ENCODE measurements at regions not wholly inside any gene's neighbourhood (a gene's known extent, or its start where the extent isn't known, plus 50 kb on each side); places are given as distances from the start of the nearest gene placed in this dataset.

GRCh38 chr1:73105755-73106154, 823.4 kb upstream of the NEGR1 start:
- no peak overlapping the region for H3K27ac ChIP-seq (ENCODE audit: low read length)
- H3K9me2 ChIP-seq (replicated peaks; ENCODE audit: insufficient read depth, low read length) = no peaks in the 10 kb centered on the region
- TF ChIP-seq EZH2 (optimal IDR thresholded peaks at IDR 0.05; ENCODE audit: low read depth, low read length) (no peak), EZH2phosphoT487 (IDR thresholded peaks at IDR 0.05; ENCODE audit: low read length) (no peak), CTCF (IDR thresholded peaks at IDR 0.05; ENCODE audit: low read length) (no peak)
- no peaks in the 10 kb centered on the region for H3K36me3 ChIP-seq (replicated peaks; ENCODE audit: insufficient read depth, low read length)
- no peak overlapping the region for H2AFZ ChIP-seq (ENCODE audit: low read length)
- H3K9ac ChIP-seq (ENCODE audit: low read length) = no peak overlapping the region
- H3K4me2 ChIP-seq (ENCODE audit: low read depth, low read length) = no peak overlapping the region
- H3F3A ChIP-seq (ENCODE audit: insufficient read depth, low read length) = no peaks in the 10 kb centered on the region
- no peak for DNase-seq
- no peaks in the 10 kb centered on the region for H3K9me3 ChIP-seq (replicated peaks; ENCODE audit: insufficient read depth, low read length)
- no peaks in the 10 kb centered on the region for H4K20me1 ChIP-seq (ENCODE audit: insufficient read depth, low read length)
- no peaks in the 10 kb centered on the region for H3K4me1 ChIP-seq (ENCODE audit: low read length)
- H3K79me2 ChIP-seq (ENCODE audit: low read length) = no peaks in the 10 kb centered on the region
- H3K27me3 ChIP-seq (replicated peaks; ENCODE audit: insufficient read depth, low read length) = no peaks in the 10 kb centered on the region
- H3K4me3 ChIP-seq (ENCODE audit: low read length) = no peak overlapping the region

- Histone ChIP-seq H3F3A (ENCODE audit: insufficient read depth, low read length) (no peaks in the 10 kb centered on the region), H4K20me1 (ENCODE audit: insufficient read depth, low read length) (no peaks in the 10 kb centered on the region), H3K27me3 (replicated peaks; ENCODE audit: insufficient read depth, low read length) (no peaks in the 10 kb centered on the region), H3K27ac (ENCODE audit: low read length) (no peak overlapping the region), H2AFZ (ENCODE audit: low read length) (no peak overlapping the region), H3K9me2 (replicated peaks; ENCODE audit: insufficient read depth, low read length) (no peaks in the 10 kb centered on the region), H3K9me3 (replicated peaks; ENCODE audit: insufficient read depth, low read length) (no peaks in the 10 kb centered on the region), H3K4me3 (ENCODE audit: low read length) (no peak overlapping the region), H3K36me3 (replicated peaks; ENCODE audit: insufficient read depth, low read length) (no peaks in the 10 kb centered on the region), H3K79me2 (ENCODE audit: low read length) (no peaks in the 10 kb centered on the region), H3K4me2 (ENCODE audit: low read depth, low read length) (no peak overlapping the region), H3K9ac (ENCODE audit: low read length) (no peak overlapping the region), H3K4me1 (ENCODE audit: low read length) (no peaks in the 10 kb centered on the region)
- no peak for TF ChIP-seq EZH2 (optimal IDR thresholded peaks at IDR 0.05; ENCODE audit: low read depth, low read length)
- TF ChIP-seq EZH2phosphoT487 (IDR thresholded peaks at IDR 0.05; ENCODE audit: low read length) = no peak
- TF ChIP-seq CTCF (IDR thresholded peaks at IDR 0.05; ENCODE audit: low read length) = no peak
- DNase-seq = no peak
Observed at GRCh38 chr1:73104749-73105148, 822.4 kb upstream of the NEGR1 start.

GRCh38 chr1:73100216-73100615, 817.9 kb upstream of the NEGR1 start:
- H2AFZ ChIP-seq (ENCODE audit: low read length) = no peak overlapping the region
- H3K27me3 ChIP-seq (replicated peaks; ENCODE audit: insufficient read depth, low read length) = no peaks in the 10 kb centered on the region
- DNase-seq = no peak
- no peaks in the 10 kb centered on the region for H3K79me2 ChIP-seq (ENCODE audit: low read length)
- H3K4me3 ChIP-seq (ENCODE audit: low read length) = no peak overlapping the region
- no peaks in the 10 kb centered on the region for H3K4me1 ChIP-seq (ENCODE audit: low read length)
- H4K20me1 ChIP-seq (ENCODE audit: insufficient read depth, low read length) = no peaks in the 10 kb centered on the region
- no peak overlapping the region for H3K9ac ChIP-seq (ENCODE audit: low read length)
- H3K9me2 ChIP-seq (replicated peaks; ENCODE audit: insufficient read depth, low read length) = no peaks in the 10 kb centered on the region
- H3K27ac ChIP-seq (ENCODE audit: low read length) = no peak overlapping the region
- H3K4me2 ChIP-seq (ENCODE audit: low read depth, low read length) = no peak overlapping the region
- no peaks in the 10 kb centered on the region for H3F3A ChIP-seq (ENCODE audit: insufficient read depth, low read length)
- no peaks in the 10 kb centered on the region for H3K36me3 ChIP-seq (replicated peaks; ENCODE audit: insufficient read depth, low read length)
- no peaks in the 10 kb centered on the region for H3K9me3 ChIP-seq (replicated peaks; ENCODE audit: insufficient read depth, low read length)
- TF ChIP-seq CTCF (IDR thresholded peaks at IDR 0.05; ENCODE audit: low read length) (no peak), EZH2phosphoT487 (IDR thresholded peaks at IDR 0.05; ENCODE audit: low read length) (no peak), EZH2 (optimal IDR thresholded peaks at IDR 0.05; ENCODE audit: low read depth, low read length) (no peak)
